Panc1 (cell line): ENCODE measurements at regions not wholly inside any gene's neighbourhood (a gene's known extent, or its start where the extent isn't known, plus 50 kb on each side); places are given as distances from the start of the nearest gene placed in this dataset.

ENCODE experiments used
- ATAC-seq: fragments of 200-7000 bp; cut with Tn5 transposase; 2 replicates; pipeline ENCODE4 v1.9.1; 2020; ENCODE audit warnings: mild to moderate bottlenecking, moderate library complexity
- BruUV-seq: library from RNA; stranded (reverse); fragments of 400-500 nt; replicated peaks from 2 replicates; lab custom pipeline; 2021; lab: Mats Ljungman, UMichigan
- CTCF ChIA-PET: fragments of 300-600 bp; sonication (Branson Sonifier 250); formaldehyde crosslinking; loops from one replicate; lab custom pipeline; 2022; ENCODE audit warnings: antibody characterized with exemption; lab: Charles Lee
- POLR2A ChIA-PET: fragments of 300-600 bp; sonication (Branson Sonifier 250); formaldehyde crosslinking; loops from one replicate; lab custom pipeline; 2022; ENCODE audit warnings: antibody characterized with exemption; lab: Charles Lee
- DNase-seq: peaks from one replicate; pipeline ENCODE4 v3.0.0-alpha.2; 2010; ENCODE audit warnings: low read depth, low spot score
- H3K27ac ChIP-seq: 2 replicates; pipeline ENCODE4 v1.5.1; 2011; ENCODE audit warnings: mild to moderate bottlenecking, low read length, inconsistent platforms
- H3K27me3 ChIP-seq: fragments of 200-500 bp; sonication (Bioruptor generic); 2 replicates; pipeline ENCODE4 v1.6.0; 2014; ENCODE audit warnings: low read length, inconsistent platforms; ENCODE audit not compliant: control insufficient read depth, insufficient read depth
- H3K36me3 ChIP-seq: fragments of 200-500 bp; sonication (Bioruptor generic); 2 replicates; pipeline ENCODE4 v1.5.1; 2014; ENCODE audit warnings: inconsistent platforms, mild to moderate bottlenecking, low read length, moderate library complexity; ENCODE audit not compliant: control insufficient read depth, insufficient read depth
- H3K4me1 ChIP-seq: 2 replicates; pipeline ENCODE4 v1.5.1; 2011; ENCODE audit warnings: inconsistent platforms, mild to moderate bottlenecking, low read length, moderate library complexity; ENCODE audit not compliant: control insufficient read depth, insufficient read depth
- H3K4me3 ChIP-seq, 2 experiments: 2 replicates each; pipeline ENCODE4 v1.5.1; 2011 to 2012; ENCODE audit warnings: low read depth in 2 of 2, low read length in 2 of 2, mild to moderate bottlenecking in 2 of 2, inconsistent platforms in 1 of 2, moderate library complexity in 1 of 2
- H3K9me3 ChIP-seq: fragments of 200-500 bp; sonication (Bioruptor generic); 2 replicates; pipeline ENCODE4 v1.5.1; 2014; ENCODE audit warnings: low read depth, mild to moderate bottlenecking, inconsistent platforms, low read length, moderate library complexity; ENCODE audit not compliant: control insufficient read depth, insufficient read depth
- POLR2AphosphoS5 ChIP-seq: IDR thresholded peaks from 2 replicates; pipeline ENCODE4 v1.6.1; 2012; ENCODE audit warnings: mild to moderate bottlenecking, low read depth, low read length, moderate library complexity
- SIN3A ChIP-seq: IDR thresholded peaks from 2 replicates; pipeline ENCODE4 v1.6.1; 2012; ENCODE audit warnings: low read depth, mild to moderate bottlenecking, low read length, moderate library complexity, borderline replicate concordance; ENCODE audit not compliant: insufficient read depth
- TCF7L2 ChIP-seq: IDR thresholded peaks from 2 replicates; pipeline ENCODE4 v1.6.1; 2011; ENCODE audit warnings: mild to moderate bottlenecking, low read depth, low read length, inconsistent platforms
- in situ Hi-C: cut with HindIII; loops from 2 replicates; pipeline ENCODE4 v1.10.0; 2016; ENCODE audit warnings: low sequenced_read_pairs, low pct_unique_long_range_greater_than_20kb
- intact Hi-C: fragments of 100-400 bp; cut with micrococcal nuclease; formaldehyde crosslinking; loops from one replicate; pipeline ENCODE4 v1.10.0; 2022; ENCODE audit not compliant: unreplicated experiment
- TF ChIP-seq, protein P1 (sequence below): fragments of 450-650 bp; IDR thresholded peaks from 2 replicates; pipeline ENCODE4 v1.5.1; 2017; ENCODE audit warnings: mild to moderate bottlenecking
- TF ChIP-seq, protein P2 (sequence below), 2 experiments: IDR thresholded peaks; 2 replicates each; pipeline ENCODE4 v1.6.1; 2011 to 2012; ENCODE audit warnings: low read depth in 2 of 2, control low read depth in 1 of 2, low read length in 1 of 2, mild to moderate bottlenecking in 1 of 2, moderate library complexity in 1 of 2; ENCODE audit not compliant: insufficient read depth in 1 of 2

DNA sequence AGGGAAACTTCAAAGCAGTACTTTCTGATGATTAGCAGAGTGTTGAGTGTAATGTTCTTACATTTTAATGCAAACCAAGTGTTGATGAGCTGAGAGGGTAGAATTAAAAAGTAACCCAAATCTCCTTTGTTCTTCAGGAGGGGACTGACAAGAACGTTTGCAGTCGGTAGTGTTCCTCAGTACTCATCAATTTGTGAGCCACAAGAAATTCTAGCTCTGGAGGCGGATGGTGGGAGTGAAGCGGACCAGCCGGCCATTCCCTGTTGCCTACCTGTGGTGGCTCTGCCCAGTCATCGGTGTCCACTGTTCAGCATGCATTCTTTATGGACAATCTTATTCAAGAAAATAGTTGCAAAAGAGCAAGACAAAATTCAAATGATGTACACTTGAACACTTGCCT, 438.6 kb upstream of the POU3F3 start:
- POLR2A ChIA-PET: no interaction called here
- no TSS peak for BruUV-seq

DNA sequence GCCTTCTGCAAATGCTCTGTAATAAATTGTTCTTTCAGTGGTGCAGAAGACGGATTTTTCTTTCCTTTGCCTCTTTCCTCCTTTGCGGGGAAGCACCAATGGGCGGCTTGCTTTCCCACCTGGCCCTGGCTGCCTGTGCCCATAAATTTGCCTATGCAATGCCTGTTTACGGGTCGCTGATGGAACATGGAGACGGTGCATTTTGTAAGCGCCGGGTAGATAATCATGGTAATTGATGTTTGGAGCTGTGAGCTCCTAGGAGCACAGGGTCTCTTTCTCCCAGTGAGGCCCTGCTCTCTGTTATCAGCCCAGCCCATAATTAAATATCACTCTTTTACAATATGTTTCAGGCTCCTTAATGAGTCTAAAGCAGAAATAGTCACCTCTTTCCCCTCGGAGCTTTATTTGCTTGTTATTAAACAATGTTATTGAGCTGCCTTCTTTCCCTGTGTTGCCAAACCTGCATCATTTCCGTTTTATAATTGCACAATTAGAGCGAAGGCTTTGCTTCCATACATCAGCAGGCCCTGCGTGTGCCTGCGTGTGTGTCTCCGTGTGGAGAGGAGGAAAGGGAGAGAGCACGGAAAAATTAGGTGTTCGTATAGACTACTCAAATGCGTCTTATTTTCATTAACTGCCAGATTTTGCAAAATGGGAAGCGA, 437.4 kb upstream of the POU3F3 start:
- Histone ChIP-seq H3K4me3 (no peak overlapping the region), H3K27ac (no peak overlapping the region), H3K27me3 (no peaks in the 10 kb centered on the region), H3K4me1 (no peaks in the 10 kb centered on the region), H3K36me3 (no peaks in the 10 kb centered on the region), H3K9me3 (no peaks in the 10 kb centered on the region)
- TF ChIP-seq TCF7L2 (no peak), SIN3A (no peak), POLR2AphosphoS5 (no peak)
- TF ChIP-seq, protein P1, sequence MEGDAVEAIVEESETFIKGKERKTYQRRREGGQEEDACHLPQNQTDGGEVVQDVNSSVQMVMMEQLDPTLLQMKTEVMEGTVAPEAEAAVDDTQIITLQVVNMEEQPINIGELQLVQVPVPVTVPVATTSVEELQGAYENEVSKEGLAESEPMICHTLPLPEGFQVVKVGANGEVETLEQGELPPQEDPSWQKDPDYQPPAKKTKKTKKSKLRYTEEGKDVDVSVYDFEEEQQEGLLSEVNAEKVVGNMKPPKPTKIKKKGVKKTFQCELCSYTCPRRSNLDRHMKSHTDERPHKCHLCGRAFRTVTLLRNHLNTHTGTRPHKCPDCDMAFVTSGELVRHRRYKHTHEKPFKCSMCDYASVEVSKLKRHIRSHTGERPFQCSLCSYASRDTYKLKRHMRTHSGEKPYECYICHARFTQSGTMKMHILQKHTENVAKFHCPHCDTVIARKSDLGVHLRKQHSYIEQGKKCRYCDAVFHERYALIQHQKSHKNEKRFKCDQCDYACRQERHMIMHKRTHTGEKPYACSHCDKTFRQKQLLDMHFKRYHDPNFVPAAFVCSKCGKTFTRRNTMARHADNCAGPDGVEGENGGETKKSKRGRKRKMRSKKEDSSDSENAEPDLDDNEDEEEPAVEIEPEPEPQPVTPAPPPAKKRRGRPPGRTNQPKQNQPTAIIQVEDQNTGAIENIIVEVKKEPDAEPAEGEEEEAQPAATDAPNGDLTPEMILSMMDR: no peak
- TF ChIP-seq, protein P2, sequence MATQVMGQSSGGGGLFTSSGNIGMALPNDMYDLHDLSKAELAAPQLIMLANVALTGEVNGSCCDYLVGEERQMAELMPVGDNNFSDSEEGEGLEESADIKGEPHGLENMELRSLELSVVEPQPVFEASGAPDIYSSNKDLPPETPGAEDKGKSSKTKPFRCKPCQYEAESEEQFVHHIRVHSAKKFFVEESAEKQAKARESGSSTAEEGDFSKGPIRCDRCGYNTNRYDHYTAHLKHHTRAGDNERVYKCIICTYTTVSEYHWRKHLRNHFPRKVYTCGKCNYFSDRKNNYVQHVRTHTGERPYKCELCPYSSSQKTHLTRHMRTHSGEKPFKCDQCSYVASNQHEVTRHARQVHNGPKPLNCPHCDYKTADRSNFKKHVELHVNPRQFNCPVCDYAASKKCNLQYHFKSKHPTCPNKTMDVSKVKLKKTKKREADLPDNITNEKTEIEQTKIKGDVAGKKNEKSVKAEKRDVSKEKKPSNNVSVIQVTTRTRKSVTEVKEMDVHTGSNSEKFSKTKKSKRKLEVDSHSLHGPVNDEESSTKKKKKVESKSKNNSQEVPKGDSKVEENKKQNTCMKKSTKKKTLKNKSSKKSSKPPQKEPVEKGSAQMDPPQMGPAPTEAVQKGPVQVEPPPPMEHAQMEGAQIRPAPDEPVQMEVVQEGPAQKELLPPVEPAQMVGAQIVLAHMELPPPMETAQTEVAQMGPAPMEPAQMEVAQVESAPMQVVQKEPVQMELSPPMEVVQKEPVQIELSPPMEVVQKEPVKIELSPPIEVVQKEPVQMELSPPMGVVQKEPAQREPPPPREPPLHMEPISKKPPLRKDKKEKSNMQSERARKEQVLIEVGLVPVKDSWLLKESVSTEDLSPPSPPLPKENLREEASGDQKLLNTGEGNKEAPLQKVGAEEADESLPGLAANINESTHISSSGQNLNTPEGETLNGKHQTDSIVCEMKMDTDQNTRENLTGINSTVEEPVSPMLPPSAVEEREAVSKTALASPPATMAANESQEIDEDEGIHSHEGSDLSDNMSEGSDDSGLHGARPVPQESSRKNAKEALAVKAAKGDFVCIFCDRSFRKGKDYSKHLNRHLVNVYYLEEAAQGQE (IDR thresholded peaks at IDR 0.05; ENCODE audit: insufficient read depth in 1 of 2, low read depth in 2 of 2, low read length in 1 of 2): no peak
- no peak for ATAC-seq
- no TSS peak for BruUV-seq
- ChIA-PET POLR2A (no interaction called here), CTCF (no interaction called here)
- intact Hi-C loops: loop anchor here (10.0 kb wide), 1 partner anchor 462 kb away; no protein-coding TSS in a partner anchor
- in situ Hi-C loops: no loop called here
- DNase-seq: no peak

More for the DNA sequence above, 438.6 kb upstream of the POU3F3 start:
- Histone ChIP-seq H3K27ac (no peak overlapping the region), H3K36me3 (no peaks in the 10 kb centered on the region), H3K4me3 (no peak overlapping the region), H3K9me3 (no peaks in the 10 kb centered on the region), H3K4me1 (no peaks in the 10 kb centered on the region), H3K27me3 (no peaks in the 10 kb centered on the region)
- CTCF ChIA-PET: no interaction called here
- intact Hi-C loops (loop anchor here (10.0 kb wide), 1 partner anchor 460 kb away; no protein-coding TSS in a partner anchor), in situ Hi-C loops (no loop called here)
- DNase-seq (no peak), ATAC-seq (no peak)
- TF ChIP-seq POLR2AphosphoS5 (no peak), TCF7L2 (no peak), SIN3A (no peak)
- TF ChIP-seq, protein P2 (IDR thresholded peaks at IDR 0.05; ENCODE audit: insufficient read depth in 1 of 2, low read depth in 2 of 2, low read length in 1 of 2): no peak
- TF ChIP-seq, protein P1: no peak
